DMS 273 (cell line): ENCODE measurements at regions not wholly inside any gene's neighbourhood (a gene's known extent, or its start where the extent isn't known, plus 50 kb on each side); places are given as distances from the start of the nearest gene placed in this dataset.
A peak's percentile ranks its signal among the peaks of the same experiment; 100 is the strongest.

ENCODE experiments used
- DNase-seq: peaks from one replicate; lab custom pipeline; 2025; ENCODE audit not compliant: unreplicated experiment; lab: John Stamatoyannopoulos, UW

DNA sequence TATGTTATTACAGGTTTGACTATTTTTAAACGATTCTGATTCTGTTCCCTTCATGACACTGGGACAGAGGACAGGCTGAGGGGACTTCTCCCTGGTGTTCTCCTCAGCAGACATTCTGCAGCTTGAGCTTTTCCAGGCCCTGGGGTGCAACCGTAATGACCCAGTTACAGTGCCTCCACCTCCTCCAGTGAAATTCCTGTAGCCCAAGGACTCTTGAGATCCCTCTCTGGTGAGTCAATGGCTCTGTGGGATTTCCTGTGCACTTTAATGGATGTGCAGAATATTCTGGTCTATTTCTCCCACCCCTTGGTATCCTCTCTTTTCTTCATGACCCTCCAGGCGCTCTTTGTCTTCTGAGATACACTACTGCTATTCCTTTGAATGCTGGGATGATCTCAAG is 319.3 kb downstream of the INHBA start:
- no peak for DNase-seq

DNA sequence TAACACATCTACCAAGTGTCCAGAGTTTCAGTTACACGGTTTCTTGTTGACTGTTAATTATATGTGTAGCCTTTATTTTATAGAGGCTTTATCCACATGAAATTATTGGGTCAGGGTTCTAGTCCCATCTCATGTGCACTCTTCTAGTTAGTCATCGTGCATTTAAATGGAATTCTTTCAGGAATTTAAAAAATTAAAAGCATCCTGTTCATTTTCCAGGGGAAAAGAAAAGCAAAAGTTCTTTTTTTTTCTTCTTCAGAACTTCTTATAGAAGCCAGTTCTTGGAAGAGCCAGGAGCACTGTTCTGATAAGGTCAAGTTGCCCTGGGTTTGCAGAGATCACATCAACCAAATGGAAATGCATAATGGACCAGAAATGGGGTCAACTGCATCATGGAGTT is 324.7 kb downstream of the INHBA start:
- no peak for DNase-seq

DNA sequence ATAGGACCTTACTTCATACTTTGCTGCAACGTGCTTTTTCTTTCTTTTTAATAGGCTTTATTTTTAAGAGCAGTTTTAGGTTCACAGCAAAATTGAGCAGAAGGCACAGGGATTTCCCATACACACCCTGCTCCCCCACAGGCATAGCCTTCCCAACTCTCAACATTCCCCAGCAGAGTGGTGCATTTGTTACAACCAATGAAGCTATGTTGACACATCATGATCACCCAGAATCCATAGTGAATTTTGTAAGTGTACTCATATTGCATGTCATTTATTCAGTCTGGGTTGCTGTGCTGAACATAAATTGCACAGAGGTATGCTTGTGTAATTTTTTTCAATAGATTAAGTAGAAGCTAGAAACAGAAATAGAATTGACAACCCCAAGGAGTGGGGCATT is 327.3 kb downstream of the INHBA start:
- no peak for DNase-seq

DNA sequence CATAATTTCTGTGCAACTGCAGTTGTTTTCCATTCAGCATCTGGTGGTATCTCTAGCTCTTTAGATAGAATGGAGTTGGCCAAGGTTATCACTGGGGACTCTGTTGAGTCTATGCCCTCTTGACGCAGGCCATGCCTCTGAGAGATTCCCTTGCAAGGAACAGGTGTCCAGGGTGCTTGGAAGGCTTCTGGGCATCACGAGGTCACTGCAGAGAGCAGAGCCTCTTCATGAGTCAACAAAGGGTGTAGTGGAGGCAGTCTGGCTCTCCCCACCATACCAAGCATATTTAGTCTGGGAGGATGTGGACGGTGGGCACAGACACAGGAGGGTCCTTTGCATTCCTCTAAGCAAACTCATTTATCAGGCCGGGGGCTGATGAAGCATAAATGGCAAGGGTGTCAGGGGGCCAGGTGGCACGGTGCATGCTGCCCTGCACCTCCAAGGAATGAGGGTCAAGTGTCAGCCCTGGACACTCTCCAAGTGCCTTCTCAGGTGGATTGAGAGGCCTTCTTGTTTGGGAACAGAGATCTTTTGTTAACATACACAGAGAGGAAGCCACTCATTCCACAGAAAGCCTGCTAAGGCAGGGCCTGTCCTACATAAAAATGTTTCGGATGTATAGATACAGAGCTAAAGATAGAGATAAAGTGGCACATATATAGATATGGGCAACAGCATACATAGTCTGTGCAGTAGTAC is 328.6 kb downstream of the INHBA start:
- no peak for DNase-seq

DNA sequence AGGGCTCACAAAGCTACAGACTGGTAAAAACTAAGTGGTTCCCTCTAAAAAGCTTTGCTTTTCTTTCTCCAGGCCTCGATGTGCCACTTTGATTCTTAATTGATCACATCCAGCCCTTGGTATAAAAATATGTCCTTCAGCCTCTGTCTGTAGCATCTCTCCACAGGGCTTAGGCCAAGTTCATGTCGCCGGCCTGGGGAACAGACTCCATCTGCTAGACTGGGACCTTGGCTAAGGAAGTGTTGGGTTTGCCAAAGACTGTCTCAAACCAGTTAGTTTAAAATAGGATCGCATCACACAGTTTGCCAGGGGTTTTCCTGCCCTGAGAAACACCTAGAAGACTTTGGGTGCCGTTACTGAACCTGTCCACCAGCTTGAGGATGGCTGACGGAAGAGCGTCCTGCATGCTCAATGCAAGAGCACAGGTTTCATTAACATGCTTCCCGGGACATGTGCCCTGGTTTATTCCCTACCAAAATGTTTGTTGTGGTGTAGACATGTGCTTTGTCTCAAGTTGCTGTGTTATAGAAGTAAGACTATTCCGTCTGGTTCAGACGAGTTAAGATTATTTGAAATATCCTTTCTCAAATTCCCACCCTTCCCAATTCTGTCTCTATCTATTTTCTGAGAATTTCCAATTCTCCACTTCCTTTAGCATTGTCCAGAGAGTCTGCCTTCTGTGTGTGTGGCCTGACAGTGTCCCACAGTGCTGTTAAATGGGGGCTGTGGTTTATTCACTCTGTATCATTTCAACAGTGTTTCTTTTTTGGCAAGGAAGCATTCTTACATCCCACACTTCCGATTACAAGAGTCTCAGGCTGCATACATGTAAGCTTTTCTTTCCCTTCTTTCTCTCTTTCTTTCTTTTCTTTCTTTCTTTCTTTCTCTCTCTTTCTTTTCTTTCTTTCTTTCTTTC is 334.7 kb downstream of the INHBA start:
- DNase-seq = no peak

DNA sequence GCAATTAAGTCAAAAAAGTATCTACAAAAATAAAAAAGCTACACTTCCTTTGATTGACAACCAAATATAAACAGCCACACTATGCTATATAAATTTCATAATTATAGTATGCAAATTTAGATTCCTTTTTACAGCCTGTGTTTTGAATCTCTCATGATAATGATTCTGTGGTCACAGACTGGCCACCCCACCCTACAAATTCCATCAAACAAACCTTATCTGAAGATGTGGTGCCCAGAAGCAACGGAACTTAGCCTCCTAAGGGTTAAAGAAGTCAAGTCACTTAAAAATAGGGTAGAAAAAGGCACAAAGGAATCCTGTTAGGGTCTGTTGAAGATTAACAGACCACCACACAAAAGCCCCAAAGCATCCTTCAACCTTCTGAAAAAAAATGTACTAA is 351.8 kb downstream of the INHBA start:
- no peak for DNase-seq

DNA sequence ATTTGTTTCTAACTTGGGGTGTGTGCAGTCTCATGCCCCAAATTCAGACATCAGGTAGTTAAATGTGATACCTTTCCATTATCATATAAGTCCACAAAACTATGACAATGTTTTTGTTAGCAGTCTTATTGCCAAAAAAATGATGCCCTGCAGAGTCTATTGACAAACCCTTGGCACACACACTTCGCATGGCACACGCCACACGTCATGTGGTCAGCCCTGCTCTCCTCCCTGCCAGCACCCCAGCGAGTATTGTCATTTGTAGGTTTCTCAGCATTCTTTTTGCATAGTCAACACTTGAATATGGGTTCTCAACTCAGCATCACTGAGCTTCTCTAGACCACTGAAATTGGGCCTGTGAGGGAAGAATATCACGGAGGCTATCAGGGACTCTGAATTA is 356.0 kb downstream of the INHBA start:
- no peak for DNase-seq

DNA sequence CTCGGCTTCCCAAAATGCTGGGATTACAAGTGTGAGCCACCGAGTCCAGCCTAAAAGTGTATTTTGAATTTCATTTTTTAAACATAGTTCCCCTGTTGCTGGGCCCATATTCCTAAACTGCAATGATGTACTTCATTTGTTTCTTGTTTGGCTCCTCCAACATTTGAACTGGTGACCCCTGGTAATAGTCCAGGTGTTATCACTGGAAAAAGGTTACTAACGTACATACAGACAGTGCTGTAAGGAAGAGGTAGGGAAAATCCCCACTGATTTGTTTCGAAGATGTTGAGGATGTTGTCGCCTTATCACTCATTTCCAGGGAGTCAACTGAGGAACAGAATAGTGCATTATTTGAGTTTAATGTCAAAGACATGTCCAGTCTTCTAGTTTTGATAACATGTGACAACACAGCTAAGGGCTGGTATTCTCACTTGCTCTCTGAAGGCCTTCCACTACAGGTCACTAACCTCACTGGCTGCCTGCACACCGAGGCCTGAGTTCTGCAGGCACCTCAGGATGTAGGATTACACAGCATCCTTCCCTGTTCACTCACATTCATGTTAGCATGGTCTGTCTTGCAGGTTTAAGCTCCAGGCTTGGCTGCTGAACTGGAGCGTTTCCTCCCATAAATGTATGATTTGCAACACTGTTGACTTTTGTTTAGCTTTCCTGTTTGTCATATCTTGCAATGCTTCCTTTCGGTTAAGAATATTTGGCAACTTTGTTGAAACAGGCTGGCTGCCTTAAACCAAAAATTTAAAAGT is 362.8 kb downstream of the INHBA start:
- DNase-seq = no peak

DNA sequence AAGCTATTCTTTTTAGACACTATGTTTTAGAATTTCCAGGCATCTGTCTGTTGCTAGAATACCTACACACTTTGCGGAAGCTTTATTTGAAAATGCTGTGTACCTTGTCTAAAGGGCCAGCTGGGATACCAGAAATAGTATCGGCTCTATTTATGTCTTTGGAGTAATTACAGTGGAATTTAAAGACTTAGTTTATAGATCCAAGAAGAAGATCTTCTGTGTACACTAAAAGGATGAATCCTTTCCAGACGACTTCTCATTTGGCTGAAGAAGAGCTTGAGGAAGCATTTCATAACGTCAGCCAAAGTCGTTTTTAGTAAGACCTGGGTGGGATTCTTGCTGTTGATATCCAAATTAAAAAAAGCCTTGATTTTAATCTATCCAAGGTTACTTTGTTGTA is 365.9 kb downstream of the INHBA start:
- no peak for DNase-seq

DNA sequence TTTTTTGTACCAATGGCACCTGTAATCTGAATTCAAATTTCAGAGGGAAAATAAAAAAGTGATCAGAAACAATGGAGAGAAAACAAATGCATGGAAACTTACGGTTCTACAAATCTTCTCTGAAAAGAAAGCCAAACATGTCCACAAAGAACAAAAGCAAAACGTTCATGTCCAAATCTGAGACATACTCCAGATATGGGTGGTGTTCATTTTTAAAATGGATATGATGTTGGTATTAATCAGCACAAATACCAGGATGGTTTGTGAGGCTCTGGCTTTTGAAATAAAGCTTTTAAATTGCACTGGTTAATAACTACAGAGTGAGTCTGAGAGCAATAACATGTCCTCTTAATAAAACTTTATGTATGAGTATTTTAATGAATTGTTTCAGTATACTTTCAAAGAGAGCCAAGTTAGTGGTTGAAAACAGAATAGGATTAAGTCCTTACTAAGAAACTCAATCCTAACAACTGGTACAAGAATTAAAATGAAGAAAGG is 366.4 kb downstream of the INHBA start:
- no peak for DNase-seq

DNA sequence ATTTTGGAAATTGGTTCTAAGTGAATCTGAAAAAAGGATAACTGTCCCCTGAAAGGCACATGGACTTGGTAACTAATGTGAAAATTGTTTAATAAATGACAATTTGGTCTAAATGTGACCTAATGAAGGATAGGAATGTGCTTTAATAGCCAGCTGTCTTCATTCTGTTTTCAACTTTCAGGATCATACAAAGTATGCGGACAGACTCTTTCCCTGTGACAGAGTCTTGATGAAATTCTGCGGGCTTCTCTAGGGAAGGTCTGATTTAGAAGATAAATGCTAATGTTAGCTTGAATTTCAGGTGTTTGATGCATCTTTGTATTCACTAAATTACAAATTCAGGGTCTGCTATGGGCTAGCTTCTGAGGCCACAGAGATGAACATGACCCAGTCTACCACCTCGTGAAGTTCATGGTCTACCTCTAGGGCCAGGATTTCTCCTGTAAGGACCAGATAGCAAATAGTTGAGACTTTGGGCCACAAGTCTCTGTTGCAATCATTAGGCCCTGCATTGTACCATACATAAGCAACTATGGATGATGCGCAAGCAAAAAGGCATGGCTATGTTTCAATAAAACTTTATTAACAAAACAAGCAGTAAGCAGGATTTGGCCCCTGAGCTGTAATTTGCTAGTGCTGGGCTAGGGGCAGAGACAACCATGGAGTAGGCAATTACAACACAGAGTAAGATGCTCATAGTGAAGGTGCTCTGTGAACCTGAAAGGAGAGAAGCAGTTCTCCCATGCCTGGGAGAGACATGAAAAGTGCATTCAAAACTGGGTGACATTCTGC is 368.6 kb downstream of the INHBA start:
- no peak for DNase-seq

DNA sequence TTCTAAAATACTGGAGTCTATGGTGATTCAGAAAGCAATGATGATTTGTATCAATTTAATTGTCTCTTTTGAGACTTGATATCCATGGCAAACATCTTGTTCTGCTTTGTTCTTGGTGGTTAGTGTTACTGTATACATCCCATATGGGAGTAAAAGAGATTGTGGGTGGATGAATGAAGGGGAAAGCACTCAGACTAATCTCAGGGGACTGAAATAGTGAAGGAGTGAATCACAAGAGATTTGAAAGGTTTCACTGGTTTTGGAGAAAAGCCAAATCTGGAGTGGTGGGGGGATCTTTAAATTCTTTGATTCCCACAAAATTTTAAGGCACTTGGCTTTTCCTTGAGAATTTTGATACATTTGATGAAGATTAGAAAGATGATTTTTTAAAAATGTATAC is 369.4 kb downstream of the INHBA start:
- no peak for DNase-seq

DNA sequence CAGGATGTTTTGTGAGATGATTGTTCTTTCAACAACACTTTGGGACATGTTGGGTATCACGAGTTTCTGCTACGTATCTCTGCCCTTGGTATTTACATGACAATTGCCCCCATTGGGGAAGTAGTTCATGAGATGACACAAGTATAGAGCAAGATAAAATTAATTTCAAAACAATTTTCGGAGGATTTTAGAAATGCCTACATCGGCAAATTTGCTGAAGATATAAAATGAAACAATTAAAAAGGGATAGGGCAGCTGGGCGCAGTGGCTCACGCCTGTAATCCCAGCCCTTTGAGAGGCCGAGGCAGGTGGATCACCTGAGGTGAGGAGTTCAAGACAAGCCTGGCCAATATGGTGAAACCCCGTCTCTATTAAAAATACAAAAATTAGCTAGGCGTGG is 371.7 kb downstream of the INHBA start:
- DNase-seq = no peak

DNA sequence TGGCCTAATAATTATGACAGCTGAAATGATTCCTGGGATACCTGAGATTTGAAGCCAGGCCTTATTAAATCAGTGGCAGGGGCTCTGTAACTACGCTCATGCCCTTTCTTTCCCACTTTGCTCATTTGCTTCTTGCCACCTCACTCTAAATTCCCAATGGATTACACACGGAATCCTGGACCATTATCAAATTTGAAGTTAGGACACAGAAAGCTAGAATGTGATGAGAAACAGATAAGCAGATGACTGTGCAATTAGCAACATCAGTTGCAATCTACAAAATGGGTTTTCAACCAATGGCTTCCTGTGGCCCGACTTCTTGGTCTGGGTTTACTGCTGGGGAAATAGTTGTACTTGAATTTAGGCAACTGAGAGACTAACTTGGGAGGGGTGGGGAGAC is 374.3 kb downstream of the INHBA start:
- DNase-seq = no peak

DNA sequence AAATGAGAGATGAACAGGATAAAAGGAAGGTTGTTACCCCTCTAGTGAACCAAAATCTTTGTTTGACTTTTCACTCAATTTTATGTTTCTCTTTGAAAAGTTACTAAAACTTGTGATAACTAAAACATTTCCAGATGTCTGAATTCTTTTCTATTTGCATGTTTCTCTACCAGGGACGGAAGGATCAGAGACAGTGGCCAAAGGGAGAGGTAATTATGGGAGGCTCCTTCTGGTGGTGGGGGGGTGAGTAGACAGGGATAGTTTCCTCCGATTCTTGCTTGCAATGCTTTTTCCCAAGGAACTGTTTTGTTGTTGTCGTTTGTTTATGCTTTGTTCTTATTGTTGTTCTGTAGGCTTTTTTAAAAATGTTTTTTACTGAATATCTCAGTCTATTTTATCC is 374.8 kb downstream of the INHBA start:
- no peak for DNase-seq

DNA sequence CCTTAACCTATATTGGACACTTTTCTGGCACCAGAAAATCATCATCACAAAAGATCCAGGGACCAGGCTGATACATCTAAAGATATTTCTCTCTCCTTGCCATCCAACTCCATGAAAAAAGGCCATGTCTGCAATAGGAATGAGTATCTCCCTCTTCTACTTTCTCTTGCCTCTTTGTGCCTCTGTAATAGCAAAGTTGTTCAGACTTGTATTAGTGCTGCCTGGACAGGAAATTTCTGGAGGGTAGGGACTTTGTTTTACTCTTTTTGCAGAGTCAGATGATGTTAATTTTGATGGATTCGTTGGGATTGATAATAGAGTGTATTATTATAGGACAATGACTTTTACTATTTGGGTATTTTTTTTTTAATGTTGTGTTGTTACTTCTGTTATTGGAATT is 376.3 kb downstream of the INHBA start:
- DNase-seq = no peak

DNA sequence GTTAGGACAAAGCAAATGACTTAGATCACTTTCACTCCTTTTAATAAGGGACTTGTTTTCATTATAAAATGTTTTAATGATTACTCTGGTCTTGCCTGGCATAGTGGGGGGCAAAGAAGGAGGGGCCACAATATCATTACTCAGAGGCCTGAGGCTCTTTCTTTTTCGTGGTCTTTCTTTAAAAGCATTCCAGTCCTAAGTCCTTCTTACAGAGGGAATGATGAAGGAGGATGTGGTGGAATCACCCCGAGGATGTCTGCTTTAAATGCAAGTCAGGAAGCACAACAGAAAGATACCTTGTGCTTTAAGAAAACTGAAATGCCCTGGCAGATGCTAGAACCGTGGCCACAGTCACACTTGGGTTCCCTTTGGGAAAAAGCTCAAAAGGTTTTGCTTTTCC is 379.1 kb downstream of the INHBA start:
- no peak for DNase-seq

DNA sequence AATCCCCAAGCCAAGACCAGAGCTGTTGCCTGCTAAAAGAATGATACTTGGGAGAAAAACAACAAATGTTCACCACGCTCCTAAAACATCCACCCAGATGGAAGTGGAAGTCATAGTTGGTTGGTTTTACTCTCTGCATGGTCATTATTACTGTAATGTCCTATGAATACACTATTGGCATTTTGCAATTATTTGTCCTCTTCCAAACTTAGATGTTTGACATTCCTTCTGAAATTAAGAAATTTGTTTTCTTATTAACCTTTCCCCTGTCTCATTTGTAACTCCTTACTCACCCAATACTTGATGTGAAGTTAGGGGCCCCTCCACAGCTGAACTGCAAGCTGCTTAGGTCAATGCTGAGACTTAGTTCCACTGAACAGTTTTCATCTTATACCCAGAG is 383.3 kb downstream of the INHBA start:
- DNase-seq = no peak

DNA sequence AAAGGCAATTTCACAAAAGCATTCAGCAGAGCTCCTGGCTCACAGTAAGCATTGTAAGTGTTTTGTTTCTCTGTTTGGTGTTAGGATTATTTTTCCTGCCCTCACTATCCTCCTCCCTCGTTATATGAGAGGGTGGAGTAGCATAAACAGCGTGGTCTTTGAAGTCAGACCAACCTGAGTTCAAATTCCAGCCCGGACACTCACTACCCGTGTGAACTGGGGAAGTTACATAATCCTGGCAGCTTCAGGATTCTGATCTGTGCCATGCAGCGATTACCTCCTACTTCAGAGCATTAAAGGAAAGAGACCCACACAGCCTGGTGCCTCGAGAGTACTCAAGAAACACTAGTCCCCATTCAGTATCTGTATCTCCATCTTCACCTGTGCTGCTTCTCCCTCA is 386.5 kb downstream of the INHBA start:
- no peak for DNase-seq

DNA sequence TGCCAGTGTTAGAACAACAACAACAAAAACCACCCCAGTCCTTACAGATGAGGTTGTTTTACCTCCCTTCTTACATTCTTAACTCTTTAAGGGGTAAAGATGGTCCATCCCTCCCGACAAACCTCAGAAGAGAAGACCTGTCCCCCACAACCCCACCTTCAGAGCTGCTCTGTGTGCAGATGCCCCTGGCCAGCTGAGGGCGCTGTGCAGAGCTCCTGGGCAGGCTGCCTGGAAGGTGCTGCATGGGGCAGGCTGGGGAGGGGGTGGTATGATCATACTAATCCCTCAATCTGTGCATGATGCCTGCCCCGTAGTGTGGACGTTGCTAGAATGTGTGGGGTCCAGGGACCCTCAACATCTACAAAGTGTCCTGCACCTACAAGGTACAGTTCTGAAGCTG is 387.1 kb downstream of the INHBA start:
- peak; percentile 37 for DNase-seq

DNA sequence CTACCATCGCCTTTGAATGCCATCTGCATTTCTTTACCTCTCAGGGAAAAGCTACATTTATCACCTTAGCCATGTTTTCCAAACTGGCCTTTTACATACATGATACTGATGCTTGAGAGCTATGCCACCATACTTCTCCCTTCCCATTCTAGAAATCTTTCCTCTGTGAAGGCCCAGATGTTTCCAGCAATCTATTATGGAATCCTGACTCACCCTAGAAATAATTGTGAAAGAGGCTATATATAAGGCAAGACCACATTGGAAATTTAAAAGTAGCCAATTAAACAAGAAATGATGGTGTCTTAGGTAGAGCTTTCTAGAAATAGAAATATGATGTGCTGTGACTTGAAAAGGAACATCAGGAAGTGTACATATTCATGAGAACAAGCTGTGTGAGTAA is 389.7 kb downstream of the INHBA start:
- no peak for DNase-seq
